MM.1S (cell line): ENCODE measurements at regions not wholly inside any gene's neighbourhood (a gene's known extent, or its start where the extent isn't known, plus 50 kb on each side); places are given as distances from the start of the nearest gene placed in this dataset.

Source experiments
- EZH2phosphoT487 ChIP-seq: fragments of 300-600 bp; sonication (generic); IDR thresholded peaks from 2 replicates; pipeline ENCODE4 v1.6.1; 2018; ENCODE audit warnings: antibody characterized with exemption, low read length
- TF ChIP-seq, protein P1 (sequence below): fragments of 300-600 bp; sonication (generic); IDR thresholded peaks from 2 replicates; pipeline ENCODE4 v1.5.1; 2016; ENCODE audit warnings: antibody characterized with exemption, low read length, mixed read lengths

DNA sequence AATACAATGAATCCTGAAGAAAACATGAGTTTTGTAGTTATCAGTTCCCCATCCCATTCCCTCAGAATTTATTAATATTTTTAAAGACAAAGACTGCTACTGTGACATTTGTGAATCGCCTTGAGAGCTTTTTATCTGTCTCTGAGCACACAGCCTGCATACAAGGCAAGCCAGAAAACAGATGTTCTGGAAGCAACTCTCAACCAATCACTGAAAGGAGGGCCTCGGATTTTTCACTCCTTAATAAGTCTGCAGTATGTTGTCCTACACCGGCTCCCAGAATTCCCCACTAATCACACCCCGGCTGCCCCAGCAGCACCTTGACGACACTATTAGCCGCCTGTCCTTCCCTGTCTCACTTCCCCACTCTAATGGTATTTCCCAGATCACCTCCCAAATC, 138.5 kb downstream of the ZNF621 start:
- TF ChIP-seq, protein P1, sequence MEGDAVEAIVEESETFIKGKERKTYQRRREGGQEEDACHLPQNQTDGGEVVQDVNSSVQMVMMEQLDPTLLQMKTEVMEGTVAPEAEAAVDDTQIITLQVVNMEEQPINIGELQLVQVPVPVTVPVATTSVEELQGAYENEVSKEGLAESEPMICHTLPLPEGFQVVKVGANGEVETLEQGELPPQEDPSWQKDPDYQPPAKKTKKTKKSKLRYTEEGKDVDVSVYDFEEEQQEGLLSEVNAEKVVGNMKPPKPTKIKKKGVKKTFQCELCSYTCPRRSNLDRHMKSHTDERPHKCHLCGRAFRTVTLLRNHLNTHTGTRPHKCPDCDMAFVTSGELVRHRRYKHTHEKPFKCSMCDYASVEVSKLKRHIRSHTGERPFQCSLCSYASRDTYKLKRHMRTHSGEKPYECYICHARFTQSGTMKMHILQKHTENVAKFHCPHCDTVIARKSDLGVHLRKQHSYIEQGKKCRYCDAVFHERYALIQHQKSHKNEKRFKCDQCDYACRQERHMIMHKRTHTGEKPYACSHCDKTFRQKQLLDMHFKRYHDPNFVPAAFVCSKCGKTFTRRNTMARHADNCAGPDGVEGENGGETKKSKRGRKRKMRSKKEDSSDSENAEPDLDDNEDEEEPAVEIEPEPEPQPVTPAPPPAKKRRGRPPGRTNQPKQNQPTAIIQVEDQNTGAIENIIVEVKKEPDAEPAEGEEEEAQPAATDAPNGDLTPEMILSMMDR, result no peak
- no peak for TF ChIP-seq EZH2phosphoT487
